ENCODE measurements at regions not wholly inside any gene's neighbourhood (a gene's known extent, or its start where the extent isn't known, plus 50 kb on each side); places are given as distances from the start of the nearest gene placed in this dataset.

GRCh38 chr4:146104541-146104940, 71.0 kb upstream of the LSM6 start:
- TF ChIP-seq CTCF (IDR thresholded peaks at IDR 0.05; ENCODE audit: insufficient read depth, low read depth, low read length) (no peak), EZH2 (IDR thresholded peaks at IDR 0.05; ENCODE audit: insufficient read depth, low read length) (no peak)
